ENCODE measurements at regions not wholly inside any gene's neighbourhood (a gene's known extent, or its start where the extent isn't known, plus 50 kb on each side); places are given as distances from the start of the nearest gene placed in this dataset.

- peaks cover 2% of the 10 kb centered on the region for H3K4me1 ChIP-seq (ENCODE audit: insufficient read depth)
- no peaks in the 10 kb centered on the region for H3K36me3 ChIP-seq
- DNase-seq: no peak
- no peak for TF ChIP-seq EP300 (IDR thresholded peaks at IDR 0.05)
- no peak for TF ChIP-seq CTCF (IDR thresholded peaks at IDR 0.05)
- TF ChIP-seq POLR2A (IDR thresholded peaks at IDR 0.05): no peak
- no peak overlapping the region for H3K27ac ChIP-seq
- H3K9me3 ChIP-seq: no peaks in the 10 kb centered on the region
- intact Hi-C loops (cut with DNase I): no loop called here
- H3K4me3 ChIP-seq: no peak overlapping the region
- H3K27me3 ChIP-seq: no peaks in the 10 kb centered on the region
- 76 to 94% (median 89%) methylated on average over 4 of the region's 4 CpGs for WGBS, 3 donors
Observed at GRCh38 chr18:44586782-44587524, 93.7 kb upstream of the SETBP1 start.

- no peaks in the 10 kb centered on the region for H3K27me3 ChIP-seq
- no peak overlapping the region for H3K4me3 ChIP-seq
- H3K4me1 ChIP-seq (ENCODE audit: insufficient read depth): peaks cover 2% of the 10 kb centered on the region
- intact Hi-C loops (cut with DNase I): no loop called here
- no peak for DNase-seq
- no peaks in the 10 kb centered on the region for H3K36me3 ChIP-seq
- no peak for TF ChIP-seq EP300 (IDR thresholded peaks at IDR 0.05)
- no peak for TF ChIP-seq POLR2A (IDR thresholded peaks at IDR 0.05)
- no peak for TF ChIP-seq CTCF (IDR thresholded peaks at IDR 0.05)
- no peak overlapping the region for H3K27ac ChIP-seq
- 77 to 88% (median 81%) methylated on average over 2 of the region's 2 CpGs for WGBS, 3 donors
- no peaks in the 10 kb centered on the region for H3K9me3 ChIP-seq
Observed at GRCh38 chr18:44588508-44588907, 92.2 kb upstream of the SETBP1 start.

GRCh38 chr18:44589693-44590355, 90.9 kb upstream of the SETBP1 start:
- H3K27ac ChIP-seq: no peak overlapping the region
- H3K9me3 ChIP-seq: no peaks in the 10 kb centered on the region
- no peaks in the 10 kb centered on the region for H3K27me3 ChIP-seq
- intact Hi-C loops (cut with DNase I): no loop called here
- 78 to 86% (median 86%) methylated on average over 3 of the region's 3 CpGs for WGBS, 3 donors
- no peak overlapping the region for H3K4me3 ChIP-seq
- H3K4me1 ChIP-seq (ENCODE audit: insufficient read depth): peaks cover 2% of the 10 kb centered on the region
- DNase-seq: no peak
- TF ChIP-seq CTCF (IDR thresholded peaks at IDR 0.05) (no peak), EP300 (IDR thresholded peaks at IDR 0.05) (no peak)
- H3K36me3 ChIP-seq: no peaks in the 10 kb centered on the region

- TF ChIP-seq POLR2A (IDR thresholded peaks at IDR 0.05) (no peak), CTCF (IDR thresholded peaks at IDR 0.05) (no peak), EP300 (IDR thresholded peaks at IDR 0.05) (no peak)
- DNase-seq: no peak
- intact Hi-C loops (cut with DNase I): no loop called here
- no peaks in the 10 kb centered on the region for H3K36me3 ChIP-seq
- no peaks in the 10 kb centered on the region for H3K27me3 ChIP-seq
- WGBS, 3 donors: 57 to 76% (median 70%) methylated on average over 1 of the region's 1 CpG
- H3K4me1 ChIP-seq (ENCODE audit: insufficient read depth): peaks cover 4% of the 10 kb centered on the region
- H3K4me3 ChIP-seq: no peak overlapping the region
- H3K27ac ChIP-seq: no peak overlapping the region
- no peaks in the 10 kb centered on the region for H3K9me3 ChIP-seq
Observed at GRCh38 chr18:44590956-44591670, 89.6 kb upstream of the SETBP1 start.
